HG02840 (cell line): ENCODE measurements at regions not wholly inside any gene's neighbourhood (a gene's known extent, or its start where the extent isn't known, plus 50 kb on each side); places are given as distances from the start of the nearest gene placed in this dataset.

Source experiments
- ATAC-seq: cut with Tn5 transposase; IDR thresholded peaks from one replicate; pipeline ENCODE4 v1.9.1; 2021; ENCODE audit warnings: mild to moderate bottlenecking, moderate library complexity, moderate number of reproducible peaks; ENCODE audit not compliant: unreplicated experiment, low FRiP score

DNA sequence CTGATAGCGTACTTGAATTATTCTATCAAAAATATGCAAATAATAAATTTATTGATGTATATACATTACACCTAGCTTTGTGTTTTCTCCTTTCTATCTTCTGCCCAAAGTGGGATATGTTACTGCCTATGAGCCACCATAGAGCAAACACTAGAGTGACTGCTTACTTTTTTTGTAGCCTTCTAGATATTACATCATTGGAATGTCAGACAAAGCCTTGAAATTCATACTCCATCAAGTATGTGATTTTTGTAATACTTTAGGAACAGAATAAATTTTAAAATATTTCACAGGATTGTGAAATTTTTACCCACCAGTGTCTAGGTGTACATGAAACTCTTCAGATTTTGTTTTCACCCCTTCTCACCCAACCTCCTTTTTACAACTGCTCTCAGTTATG, 787.6 kb downstream of the USP25 start:
- ATAC-seq, result no peak

DNA sequence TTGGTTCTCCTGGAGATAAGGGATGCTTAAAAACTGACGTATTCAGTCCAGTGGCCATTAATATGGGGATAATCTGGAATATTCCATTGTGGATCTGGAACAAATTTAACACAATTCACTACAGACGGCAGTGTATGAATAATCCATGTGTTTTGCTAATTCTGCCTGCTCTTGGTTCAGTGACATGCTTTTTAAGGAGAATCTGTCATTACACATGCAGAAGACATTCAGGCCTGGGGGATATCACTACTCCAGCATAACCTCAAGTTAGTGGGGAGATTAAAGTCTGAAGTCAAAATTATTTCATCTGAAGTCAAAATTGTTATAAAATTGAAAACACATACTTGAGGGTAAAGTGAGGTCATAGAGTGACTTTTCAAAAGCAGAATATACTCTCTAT, 789.3 kb downstream of the USP25 start:
- ATAC-seq, result no peak

DNA sequence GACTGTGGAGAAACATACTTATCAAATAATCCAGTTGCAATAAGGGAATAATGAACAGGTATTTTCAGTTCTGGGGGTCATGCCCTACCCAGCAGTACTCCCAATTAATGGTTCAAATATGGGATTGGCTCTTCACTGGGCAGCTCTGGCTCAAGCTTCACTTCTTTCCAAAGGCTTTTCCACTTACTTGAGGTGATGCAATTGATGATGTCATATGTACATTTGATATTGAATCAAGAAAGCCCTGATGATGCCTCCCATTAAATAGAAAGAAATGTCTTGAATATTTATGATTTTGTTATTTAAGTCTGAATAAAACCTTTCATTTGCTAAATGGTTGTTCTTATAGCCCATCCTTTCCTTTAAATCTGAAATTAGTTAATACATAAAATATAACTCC, 789.9 kb downstream of the USP25 start:
- no peak for ATAC-seq

DNA sequence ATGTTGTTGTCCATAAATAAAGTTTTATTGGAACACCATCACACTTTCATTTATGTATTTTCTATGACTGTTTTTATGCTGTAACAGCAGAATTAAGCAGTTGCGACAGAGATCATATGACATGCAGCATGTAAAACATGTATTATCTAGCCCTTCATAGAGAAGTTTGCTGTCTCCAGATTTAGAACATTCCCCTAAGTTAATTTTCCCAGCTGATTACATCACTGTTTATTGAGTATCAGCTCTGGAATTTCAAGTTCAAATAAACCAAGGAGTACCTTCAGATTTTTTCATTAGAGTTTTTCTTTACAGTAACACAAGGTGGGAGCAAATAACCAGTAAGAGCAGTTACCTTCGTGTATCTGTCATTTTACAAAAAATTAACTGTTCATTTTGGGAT, 792.8 kb downstream of the USP25 start:
- no peak for ATAC-seq

DNA sequence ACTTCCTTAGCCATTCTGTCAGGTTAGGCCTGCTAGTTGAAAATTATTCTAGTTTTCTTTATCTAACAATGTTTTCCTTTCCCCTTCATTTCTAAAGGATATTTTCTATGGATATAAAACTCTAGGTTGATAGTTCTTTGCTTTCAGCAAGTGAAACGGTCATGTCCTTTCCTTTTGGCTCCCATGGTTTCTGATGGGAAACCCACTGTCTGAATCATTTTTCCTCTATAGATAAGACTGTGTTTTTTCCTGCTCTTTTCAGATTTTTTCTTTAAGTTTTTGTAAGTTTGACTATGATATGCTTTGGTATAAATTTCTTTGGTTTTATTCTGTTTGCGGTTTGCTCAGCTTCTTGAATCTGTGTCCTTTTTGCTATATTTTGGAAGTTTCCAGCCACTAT, 800.9 kb downstream of the USP25 start:
- ATAC-seq, result no peak

DNA sequence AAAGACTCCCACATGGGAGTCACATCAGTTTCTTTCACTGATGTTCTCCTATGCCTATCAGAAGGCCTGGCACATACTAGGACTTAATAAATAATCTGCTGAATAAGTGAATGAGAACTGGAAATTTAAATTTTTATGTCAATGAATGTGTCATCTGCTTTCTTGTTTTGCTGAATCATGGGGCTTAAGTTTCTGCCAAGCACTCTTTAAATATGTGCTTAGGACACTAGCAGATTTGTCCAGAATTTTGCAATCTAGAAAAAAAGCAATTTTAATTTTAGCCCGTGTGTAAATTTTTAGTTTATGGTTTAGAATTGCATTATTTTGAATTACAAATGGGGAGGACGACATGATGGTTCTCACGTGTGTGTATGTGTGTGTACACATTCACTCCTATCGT, 803.1 kb downstream of the USP25 start:
- no peak for ATAC-seq

DNA sequence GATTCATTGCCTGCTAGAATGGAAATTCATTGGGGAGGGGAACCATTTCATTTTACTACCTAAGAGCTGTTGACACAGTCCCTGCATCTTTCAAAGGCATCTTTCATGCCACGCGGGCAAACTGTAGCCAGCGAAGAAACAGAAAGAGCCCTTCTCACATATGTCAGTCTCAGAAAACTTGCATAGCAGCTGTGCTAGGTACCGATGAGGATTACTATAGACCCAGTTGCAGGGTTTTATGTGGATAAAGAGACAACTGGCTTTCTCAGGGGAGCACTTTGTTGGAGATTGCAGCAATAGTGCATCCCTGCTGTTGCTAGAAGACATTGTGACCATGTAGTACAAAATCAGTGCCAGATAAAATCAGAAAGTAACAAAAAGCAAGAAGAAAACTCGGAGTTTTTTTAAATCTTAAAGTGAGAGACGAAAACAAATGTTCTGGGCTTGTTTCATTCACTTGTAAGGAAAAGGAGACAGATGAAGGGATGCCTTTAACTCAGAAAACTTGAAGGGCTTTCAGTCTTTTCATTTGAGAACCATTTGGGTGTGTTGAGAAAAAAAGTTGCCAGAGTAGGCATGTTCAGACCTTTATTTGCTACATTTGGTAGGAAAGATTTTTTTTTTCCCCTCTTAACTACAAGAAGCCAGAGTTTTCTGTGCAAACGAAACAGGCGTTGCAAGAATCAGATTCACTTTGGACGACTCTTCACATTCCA, 804.1 kb downstream of the USP25 start:
- ATAC-seq, result no peak

DNA sequence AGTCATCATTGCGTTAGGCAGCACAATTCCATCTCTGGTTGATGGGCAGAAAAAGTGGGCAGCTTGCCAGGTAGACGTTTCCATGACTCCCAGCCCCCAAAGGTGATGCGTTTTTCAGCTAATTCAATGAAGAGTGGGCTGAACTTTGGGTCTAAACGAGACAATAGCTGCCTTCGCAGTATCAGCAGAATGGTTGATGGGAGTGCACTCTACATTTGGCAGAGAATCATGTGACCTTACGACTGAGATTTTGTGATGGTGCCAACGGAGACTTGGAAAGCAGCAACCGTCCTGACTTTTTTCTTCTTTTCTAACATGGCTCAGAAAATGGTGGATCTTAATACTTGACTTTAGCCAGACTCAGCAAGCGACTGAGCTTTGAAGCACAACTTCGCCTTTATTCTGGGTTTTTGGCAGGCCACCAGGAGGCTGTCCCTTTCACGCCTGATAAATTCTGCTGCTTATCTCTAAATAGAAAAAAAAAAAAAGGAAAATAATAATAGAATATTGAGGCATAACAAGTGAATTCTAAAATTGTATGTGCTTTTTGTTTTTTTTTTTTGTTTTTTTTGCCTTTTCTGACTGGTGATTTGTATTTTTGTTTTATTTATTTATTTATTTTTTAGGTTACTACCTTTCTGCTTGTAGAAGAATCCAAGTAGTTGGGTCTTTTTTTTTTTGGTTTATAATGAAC, 804.8 kb downstream of the USP25 start:
- no peak for ATAC-seq

DNA sequence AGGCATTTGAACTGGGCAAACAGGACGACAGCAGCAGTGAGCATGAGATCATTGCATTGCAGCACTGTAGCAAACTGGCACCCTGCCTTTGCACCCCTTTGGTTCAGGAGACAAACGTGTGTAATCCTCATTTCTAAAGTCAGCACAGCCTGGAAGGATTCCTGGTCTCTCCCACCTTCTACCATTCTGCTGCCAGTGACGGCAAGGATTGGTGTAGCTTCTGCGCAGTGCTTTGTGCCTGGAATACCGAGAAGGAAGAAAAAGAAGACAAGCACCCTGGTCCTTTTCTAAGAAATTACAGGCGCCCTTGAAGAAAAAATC, 805.3 kb downstream of the USP25 start:
- ATAC-seq, result no peak

DNA sequence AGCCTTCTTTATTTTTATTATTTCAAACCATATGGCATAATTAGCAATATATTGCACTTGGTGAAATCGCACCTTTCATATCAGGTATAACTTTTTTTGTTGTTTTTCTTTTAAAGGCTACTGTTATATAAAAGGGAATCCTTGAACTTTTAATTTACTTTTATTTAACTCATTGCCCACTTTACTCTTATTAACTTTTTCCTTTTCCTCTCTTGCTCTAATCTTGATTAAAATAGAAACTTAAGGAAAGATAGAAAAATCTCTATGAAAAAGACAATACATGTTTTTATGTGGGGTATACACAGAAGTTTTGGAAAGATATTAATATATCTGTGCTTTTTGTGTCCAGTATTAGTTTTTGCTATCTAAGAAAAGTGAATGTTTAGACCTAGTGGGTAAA, 805.8 kb downstream of the USP25 start:
- ATAC-seq, result no peak

DNA sequence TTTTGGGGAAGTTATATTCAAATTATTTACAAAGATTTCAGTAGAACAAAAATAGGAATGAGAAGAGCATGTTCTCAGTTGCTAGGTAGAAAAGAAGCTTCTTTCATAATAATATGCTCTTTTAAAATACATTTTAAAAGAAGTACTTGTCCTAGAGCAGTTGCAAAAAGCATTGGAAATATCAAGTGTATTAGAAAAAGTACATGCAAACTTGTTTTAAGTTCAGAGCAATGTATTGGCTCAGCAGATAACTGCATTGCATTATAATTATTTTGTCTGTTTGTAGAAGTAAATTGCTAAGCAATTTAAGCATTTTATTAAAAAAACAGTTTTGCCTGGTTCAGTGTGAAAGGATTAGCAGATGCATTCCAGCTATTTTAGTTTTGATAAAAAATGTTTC, 806.4 kb downstream of the USP25 start:
- ATAC-seq, result no peak

DNA sequence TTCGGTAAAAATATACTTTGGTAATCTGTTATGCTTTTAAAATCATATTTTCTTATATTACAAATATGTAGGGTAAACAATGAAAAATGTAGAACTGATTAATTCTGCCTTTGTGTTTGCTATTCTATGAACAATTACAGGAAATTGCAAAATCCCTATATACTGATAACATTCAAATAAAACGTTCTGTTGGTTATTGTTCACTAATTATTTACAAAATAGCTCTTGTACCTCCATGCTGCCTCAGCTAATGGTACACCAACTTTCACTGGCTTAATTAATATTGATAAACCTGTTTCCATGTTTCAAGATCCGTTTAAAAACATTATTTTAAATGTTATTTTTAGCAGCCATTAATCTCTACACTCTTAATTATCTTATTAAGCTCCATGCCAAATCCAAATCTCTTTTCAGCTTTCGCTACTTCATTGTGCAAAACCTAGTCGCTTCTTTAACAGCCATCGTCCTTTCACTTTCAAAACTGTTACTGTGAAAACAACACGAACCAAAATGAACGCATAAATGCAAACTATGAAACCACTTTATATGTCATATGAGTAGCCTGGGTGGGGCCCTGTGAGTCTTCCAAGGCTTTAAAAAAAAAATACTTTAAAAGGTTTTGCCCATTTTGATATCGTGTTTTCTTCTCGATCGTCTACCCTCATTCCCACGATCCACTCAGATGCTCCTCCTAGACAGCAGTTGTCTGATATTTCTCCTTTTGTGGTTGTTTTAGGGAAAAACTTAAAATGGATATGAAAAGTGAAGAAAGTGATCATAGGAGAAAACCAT, 807.1 kb downstream of the USP25 start:
- ATAC-seq, result no peak

DNA sequence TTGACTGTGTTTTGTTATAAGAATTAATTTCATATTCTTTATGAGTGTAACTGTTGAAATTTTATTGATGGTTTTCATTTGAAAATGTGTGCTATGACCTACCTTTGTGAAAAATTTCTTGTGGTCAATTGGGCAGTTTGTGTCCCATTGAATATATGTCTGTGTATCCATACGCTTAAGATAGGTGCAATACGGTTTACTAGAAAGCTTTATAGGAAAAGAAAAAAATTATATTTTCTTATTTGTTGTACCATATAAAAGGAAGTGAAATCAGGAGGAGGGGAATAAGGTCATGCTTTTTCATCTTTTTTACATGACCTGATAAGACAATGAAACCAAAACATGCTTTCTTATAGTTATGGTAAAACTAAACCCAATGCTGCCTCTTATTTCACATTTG, 807.7 kb downstream of the USP25 start:
- ATAC-seq, result no peak

DNA sequence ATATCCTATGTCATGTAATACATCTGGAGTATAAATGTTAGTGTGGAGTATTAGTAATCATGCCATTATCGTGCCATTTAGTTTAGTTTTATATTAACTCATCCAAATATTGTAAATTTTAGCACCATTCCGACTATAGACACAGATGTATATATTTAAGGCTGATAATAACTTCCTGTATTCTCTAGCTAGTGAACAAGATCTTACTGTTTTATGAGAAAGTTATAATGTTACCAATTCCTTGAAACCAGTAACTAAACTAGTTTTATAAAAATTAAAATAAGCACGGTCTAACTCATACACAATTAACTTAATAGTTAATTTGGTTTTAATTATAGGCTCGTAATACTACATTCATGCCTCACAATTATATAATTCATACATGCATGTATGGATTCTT, 808.6 kb downstream of the USP25 start:
- no peak for ATAC-seq

DNA sequence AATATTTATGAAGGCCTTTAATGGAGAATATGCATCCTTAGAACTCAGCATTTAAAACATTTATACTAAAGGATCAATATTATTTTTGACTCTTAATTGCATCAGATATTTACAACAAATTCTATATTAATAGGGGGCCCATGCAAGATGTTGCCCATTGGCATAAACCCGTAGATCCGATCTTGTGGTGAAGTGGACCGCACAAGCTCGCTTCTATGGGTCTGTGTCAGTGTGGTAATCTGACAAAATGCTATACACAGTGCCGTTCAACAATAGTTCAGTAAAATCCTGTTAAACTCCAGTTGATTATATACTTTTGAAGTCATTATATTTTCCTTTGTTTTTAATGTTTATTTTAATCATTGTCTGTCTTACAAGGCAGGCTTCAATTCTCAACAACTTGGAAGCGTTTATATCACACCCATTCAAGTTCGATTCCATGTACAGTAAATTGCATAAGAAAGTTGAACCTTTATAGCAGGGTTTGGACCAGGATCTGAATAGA, 809.2 kb downstream of the USP25 start:
- ATAC-seq, result no peak

DNA sequence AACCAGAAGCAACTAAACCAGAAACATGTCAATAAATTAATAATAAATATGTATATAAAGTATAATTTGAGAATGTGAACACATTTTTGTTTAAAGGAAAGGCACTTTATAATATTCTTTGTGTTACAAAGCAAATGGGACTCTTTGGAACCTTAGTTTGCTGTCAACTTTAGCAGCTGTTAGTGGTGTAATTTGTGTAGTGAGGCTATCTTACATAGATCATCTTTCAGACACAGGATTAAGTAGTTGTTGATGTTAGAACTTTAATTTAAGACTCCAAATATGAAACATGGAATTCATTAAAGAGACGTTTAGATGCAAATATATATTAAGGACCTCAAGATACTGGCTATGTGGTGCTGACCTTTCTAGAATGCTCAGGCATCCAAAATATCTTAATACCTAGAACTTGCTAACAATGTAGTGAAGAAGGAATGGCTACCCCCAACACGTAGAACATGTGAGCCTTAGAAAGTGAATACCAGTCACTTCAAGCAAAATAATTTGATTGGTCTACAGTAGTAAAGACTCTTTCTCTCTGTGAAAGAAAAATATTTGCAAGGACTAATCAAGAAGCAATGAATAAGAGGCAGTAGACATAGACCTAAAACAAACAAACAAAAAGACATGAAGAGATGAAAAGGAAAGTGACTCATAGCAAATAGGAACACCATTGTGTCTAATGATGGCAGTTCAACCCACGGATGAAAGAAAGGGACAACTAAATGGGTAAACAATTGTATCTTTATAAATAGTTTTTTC, 811.4 kb downstream of the USP25 start:
- no peak for ATAC-seq

DNA sequence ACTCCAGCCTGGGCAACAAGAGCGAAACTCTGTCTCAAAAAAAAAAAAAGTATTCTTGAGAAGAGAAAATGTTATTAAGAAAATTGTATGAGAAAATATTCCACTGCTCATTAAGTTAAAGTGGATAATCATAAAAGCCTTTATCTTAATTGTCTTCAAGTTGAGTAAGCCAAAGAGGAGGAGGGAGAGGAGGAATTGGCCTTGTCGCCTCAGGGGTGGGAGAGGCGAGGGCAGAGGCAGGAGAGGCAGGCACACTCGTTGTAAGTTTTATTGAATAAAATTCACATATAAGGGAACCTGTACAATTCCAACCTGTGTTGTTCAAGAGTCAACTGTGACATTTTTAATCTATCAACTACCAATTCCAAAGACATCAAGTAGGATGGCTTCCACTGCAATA, 820.3 kb downstream of the USP25 start:
- ATAC-seq, result no peak

DNA sequence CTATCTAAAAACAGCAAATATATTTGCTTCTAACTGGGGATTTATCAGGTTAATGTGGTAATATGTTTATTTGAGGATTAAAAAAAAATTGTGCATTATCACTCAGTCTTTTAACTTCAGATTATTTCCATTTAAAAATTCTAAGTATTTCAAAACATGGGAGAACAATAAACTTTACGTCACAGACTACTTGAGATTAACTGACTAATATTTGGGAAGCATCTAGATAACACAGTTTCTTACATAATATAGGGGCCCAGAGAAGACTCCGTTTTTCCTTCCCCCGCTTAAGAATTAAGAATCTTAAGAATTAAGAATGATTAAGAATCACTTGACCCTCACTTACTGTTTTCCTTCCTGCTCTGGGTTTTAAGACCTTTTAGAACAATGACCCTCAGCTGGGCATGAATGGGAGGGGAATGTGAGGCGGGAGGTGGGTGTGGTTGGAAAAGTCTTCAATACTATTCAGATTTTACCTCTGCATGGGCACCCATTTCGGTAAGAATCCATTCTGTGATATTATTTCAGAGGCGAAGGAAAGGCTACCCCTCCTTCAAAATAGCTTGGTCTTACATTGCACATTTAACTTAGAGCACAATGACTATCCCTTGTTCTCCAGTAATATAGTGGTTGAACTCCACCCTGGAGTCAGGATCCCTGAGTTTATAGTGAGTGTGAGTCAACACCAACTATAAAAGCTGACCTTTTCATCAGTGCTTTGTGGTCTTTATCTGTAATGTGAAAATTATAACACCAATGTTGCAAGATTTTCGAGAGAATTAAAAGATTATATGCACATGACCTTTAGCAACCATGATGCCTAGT, 821.3 kb downstream of the USP25 start:
- ATAC-seq, result no peak

DNA sequence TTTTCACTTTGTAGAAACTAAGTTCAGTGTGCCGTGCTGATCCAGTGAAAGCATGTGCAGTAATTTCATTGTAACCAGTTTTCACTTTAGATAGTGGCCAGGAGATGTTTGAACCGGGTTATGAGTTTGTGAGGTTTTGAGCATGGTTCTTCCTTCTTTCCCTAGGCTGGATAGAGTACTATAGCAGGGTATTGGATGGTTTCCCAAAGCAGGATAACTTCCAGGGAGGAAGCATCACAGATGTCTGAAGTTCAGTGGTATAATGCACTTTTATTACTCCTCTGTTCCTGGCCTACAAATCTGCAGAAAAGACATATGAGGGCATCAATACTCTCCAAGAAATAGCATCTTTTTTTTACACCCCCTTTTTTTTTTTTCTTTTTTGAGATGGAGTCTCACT, 823.1 kb downstream of the USP25 start:
- no peak for ATAC-seq

DNA sequence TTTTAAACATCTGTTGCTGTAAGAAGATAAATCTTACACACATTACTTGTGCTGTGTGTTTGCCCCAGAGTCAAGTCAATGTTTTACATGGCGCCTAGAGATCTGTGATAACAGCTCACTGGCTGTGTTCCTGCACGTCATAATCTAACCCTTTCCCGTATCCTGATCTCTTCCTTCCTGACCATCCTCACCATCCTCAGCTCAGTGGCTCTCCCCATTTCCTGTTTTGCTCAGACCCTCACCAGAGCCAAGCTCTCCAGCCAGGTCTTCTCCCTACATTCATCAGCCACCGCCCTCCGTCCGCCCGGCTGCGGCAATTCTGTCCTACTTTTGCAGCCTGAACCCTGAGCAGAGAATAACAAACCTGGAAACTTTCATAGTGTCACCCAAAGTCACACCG, 824.7 kb downstream of the USP25 start:
- ATAC-seq, result no peak
